B cell (primary cell): ENCODE measurements at regions not wholly inside any gene's neighbourhood (a gene's known extent, or its start where the extent isn't known, plus 50 kb on each side); places are given as distances from the start of the nearest gene placed in this dataset.

Experiments used
- ATAC-seq: fragments of 200-7000 bp; cut with Tn5 transposase; one replicate; pipeline ENCODE4 v1.10.0; 2021; ENCODE audit warnings: low read depth, mild to moderate bottlenecking, moderate number of reproducible peaks, moderate library complexity
- CTCF ChIA-PET: fragments of 350-600 bp; sonication (Branson Sonifier 250); formaldehyde crosslinking; loops from one replicate; lab custom pipeline; 2021; ENCODE audit warnings: antibody characterized with exemption, inconsistent platforms; lab: Charles Lee
- POLR2A ChIA-PET: fragments of 350-600 bp; sonication (Branson Sonifier 250); formaldehyde crosslinking; loops from one replicate; lab custom pipeline; 2021; ENCODE audit warnings: antibody characterized with exemption; lab: Charles Lee
- DNase-seq: peaks from one replicate; pipeline ENCODE4 v3.0.0; 2013
- H2AFZ ChIP-seq: 2 replicates; pipeline ENCODE4 v1.6.1; 2012; ENCODE audit warnings: mild to moderate bottlenecking, low read depth, low read length; ENCODE audit not compliant: insufficient read depth, poor library complexity, severe bottlenecking
- H3K27ac ChIP-seq, 2 donors: 1 replicate in 1 of 2; 2 replicates in 1 of 2; pipeline ENCODE4 v1.5.1; 2012 to 2013; ENCODE audit warnings: low read length in 2 of 2, mild to moderate bottlenecking in 2 of 2, moderate library complexity in 1 of 2
- H3K27me3 ChIP-seq, 4 experiments: fragments of 200-600 bp in 1 of 4; sonication (generic) in 1 of 4; replicated peaks in 1 of 4; 1 replicate in 2 of 4; 2 replicates in 2 of 4; pipeline versions ENCODE4 v1.6.1 to v1.7.0; 2013 to 2016; ENCODE audit warnings: low read length in 3 of 4, mild to moderate bottlenecking in 2 of 4, mixed read lengths in 1 of 4, moderate library complexity in 1 of 4; ENCODE audit not compliant: insufficient read depth in 4 of 4, control insufficient read depth in 3 of 4; ENCODE audit errors: control extremely low read depth in 1 of 4
- H3K36me3 ChIP-seq, 2 experiments: replicated peaks in 1 of 2; 1 replicate in 1 of 2; 2 replicates in 1 of 2; pipeline versions ENCODE4 v1.6.1 to v1.7.1; 2013; ENCODE audit warnings: low read length in 1 of 2; ENCODE audit not compliant: insufficient read depth in 2 of 2, control insufficient read depth in 1 of 2; ENCODE audit errors: control extremely low read depth in 1 of 2, extremely low read depth in 1 of 2
- H3K4me1 ChIP-seq, 2 donors: fragments of 200-600 bp in 1 of 2; sonication (generic) in 1 of 2; 1 replicate in 1 of 2; 2 replicates in 1 of 2; pipeline versions ENCODE4 v1.5.1 to v1.6.1; 2013 to 2017; ENCODE audit warnings: low read length in 2 of 2; ENCODE audit not compliant: control insufficient read depth in 2 of 2, insufficient read depth in 2 of 2
- H3K4me2 ChIP-seq: replicated peaks from 2 replicates; pipeline ENCODE3; 2012; ENCODE audit warnings: mild to moderate bottlenecking, low read depth, low read length; ENCODE audit not compliant: poor library complexity, severe bottlenecking
- H3K4me3 ChIP-seq, 5 experiments: fragments of 200-600 bp in 1 of 5; sonication (generic) in 1 of 5; 1 replicate in 3 of 5; 2 replicates in 2 of 5; pipeline versions ENCODE4 v1.5.1 to v1.7.0; 2011 to 2016; ENCODE audit warnings: low read length in 4 of 5, mild to moderate bottlenecking in 4 of 5, low read depth in 2 of 5, control low read depth in 1 of 5, moderate library complexity in 1 of 5; ENCODE audit not compliant: insufficient read depth in 1 of 5; ENCODE audit errors: control extremely low read depth in 1 of 5, extremely low read depth in 1 of 5
- H3K79me2 ChIP-seq: fragments of 200-600 bp; sonication (generic); one replicate; pipeline ENCODE4 v1.6.0; 2016; ENCODE audit warnings: low read length; ENCODE audit not compliant: control insufficient read depth, insufficient read depth
- H3K9ac ChIP-seq: fragments of 200-600 bp; sonication (generic); 2 replicates; pipeline ENCODE4 v1.6.1; 2017; ENCODE audit warnings: mild to moderate bottlenecking, low read length, moderate library complexity
- H3K9me3 ChIP-seq, 3 donors: one replicate each; pipeline versions ENCODE4 v1.6.1 to v1.7.1; 2013; ENCODE audit warnings: low read length in 2 of 3; ENCODE audit not compliant: control insufficient read depth in 2 of 3, insufficient read depth in 1 of 3; ENCODE audit errors: control extremely low read depth in 1 of 3
- H4K20me1 ChIP-seq: 2 replicates; pipeline ENCODE4 v1.6.0; 2012; ENCODE audit warnings: mild to moderate bottlenecking, low read length; ENCODE audit not compliant: insufficient read depth, control insufficient read depth, poor library complexity, severe bottlenecking
- H3K27ac Mint-ChIP-seq: one replicate; pipeline ENCODE4 v1.8.0; 2021; ENCODE audit warnings: mixed read lengths
- H3K27me3 Mint-ChIP-seq: one replicate; pipeline ENCODE4 v1.8.0; 2021; ENCODE audit warnings: mixed read lengths
- H3K4me1 Mint-ChIP-seq: one replicate; pipeline ENCODE4 v1.8.0; 2021; ENCODE audit warnings: mixed read lengths
- H3K4me3 Mint-ChIP-seq: one replicate; pipeline ENCODE4 v1.8.0; 2021; ENCODE audit warnings: mixed read lengths
- H3K9me3 Mint-ChIP-seq: one replicate; pipeline ENCODE4 v1.8.0; 2022; ENCODE audit warnings: mixed read lengths; ENCODE audit not compliant: insufficient read depth
- EZH2 ChIP-seq: IDR thresholded peaks from 2 replicates; pipeline ENCODE4 v1.6.1; 2012; ENCODE audit warnings: borderline replicate concordance, low read depth, mild to moderate bottlenecking, moderate library complexity, low read length; ENCODE audit not compliant: insufficient read depth, poor library complexity, severe bottlenecking
- WGBS: methylation state at CpG from one replicate; pipeline ENCODE4 v1.1.5; 2013; ENCODE audit warnings: missing lambda C conversion rate; ENCODE audit not compliant: insufficient coverage; 5-methylcytosine and 5-hydroxymethylcytosine counted together
- intact Hi-C: fragments of 100-400 bp; cut with micrococcal nuclease; formaldehyde crosslinking; loops from one replicate; pipeline ENCODE4 v1.10.0; 2022
- TF ChIP-seq, protein P1 (sequence below): fragments of 200-600 bp; IDR thresholded peaks from one replicate; pipeline ENCODE4 v1.8.0; 2022; ENCODE audit warnings: antibody characterized with exemption, mild to moderate bottlenecking

DNA sequence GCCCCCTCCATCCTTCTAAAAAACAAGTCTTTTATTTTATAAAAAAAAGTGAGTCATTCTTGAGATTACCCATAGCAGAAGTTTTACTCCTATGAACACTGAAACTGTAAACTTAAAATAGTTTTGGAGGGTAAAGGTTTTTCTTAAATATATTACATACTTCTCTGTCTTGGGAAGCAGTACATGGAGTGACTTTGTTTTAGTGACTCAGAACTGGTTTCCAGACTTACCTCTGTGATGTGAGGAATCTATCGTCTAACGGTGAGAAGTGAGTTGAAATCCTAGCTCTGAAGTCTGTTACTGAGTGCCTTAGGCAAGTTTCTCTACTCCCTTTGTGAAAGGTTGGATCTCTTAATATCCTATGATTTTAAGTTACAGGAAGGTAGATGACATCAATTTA is 176.3 kb upstream of the POU3F1 start:
- ChIA-PET POLR2A (no interaction called here), CTCF (no interaction called here)
- Mint-ChIP-seq H3K4me1 (no peaks in the 10 kb centered on the region), H3K4me3 (no peak overlapping the region), H3K9me3 (no peaks in the 10 kb centered on the region), H3K27me3 (peaks cover 31% of the 10 kb centered on the region), H3K27ac (no peak overlapping the region)
- no peaks in the 10 kb centered on the region for H3K4me1 ChIP-seq
- no peak for ATAC-seq
- TF ChIP-seq, protein P1, sequence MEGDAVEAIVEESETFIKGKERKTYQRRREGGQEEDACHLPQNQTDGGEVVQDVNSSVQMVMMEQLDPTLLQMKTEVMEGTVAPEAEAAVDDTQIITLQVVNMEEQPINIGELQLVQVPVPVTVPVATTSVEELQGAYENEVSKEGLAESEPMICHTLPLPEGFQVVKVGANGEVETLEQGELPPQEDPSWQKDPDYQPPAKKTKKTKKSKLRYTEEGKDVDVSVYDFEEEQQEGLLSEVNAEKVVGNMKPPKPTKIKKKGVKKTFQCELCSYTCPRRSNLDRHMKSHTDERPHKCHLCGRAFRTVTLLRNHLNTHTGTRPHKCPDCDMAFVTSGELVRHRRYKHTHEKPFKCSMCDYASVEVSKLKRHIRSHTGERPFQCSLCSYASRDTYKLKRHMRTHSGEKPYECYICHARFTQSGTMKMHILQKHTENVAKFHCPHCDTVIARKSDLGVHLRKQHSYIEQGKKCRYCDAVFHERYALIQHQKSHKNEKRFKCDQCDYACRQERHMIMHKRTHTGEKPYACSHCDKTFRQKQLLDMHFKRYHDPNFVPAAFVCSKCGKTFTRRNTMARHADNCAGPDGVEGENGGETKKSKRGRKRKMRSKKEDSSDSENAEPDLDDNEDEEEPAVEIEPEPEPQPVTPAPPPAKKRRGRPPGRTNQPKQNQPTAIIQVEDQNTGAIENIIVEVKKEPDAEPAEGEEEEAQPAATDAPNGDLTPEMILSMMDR = no peak
- no peak for TF ChIP-seq EZH2
- H3K4me2 ChIP-seq = no peak overlapping the region
- H3K9me3 ChIP-seq = no peaks in the 10 kb centered on the region
- H2AFZ ChIP-seq = no peak overlapping the region
- H4K20me1 ChIP-seq = no peaks in the 10 kb centered on the region
- H3K9ac ChIP-seq = no peak overlapping the region
- 90% methylated on average over 2 of the region's 2 CpGs for WGBS
- H3K4me3 ChIP-seq = no peak overlapping the region
- intact Hi-C loops = no loop called here
- H3K79me2 ChIP-seq = no peaks in the 10 kb centered on the region
- H3K27me3 ChIP-seq = no peaks in the 10 kb centered on the region
- H3K36me3 ChIP-seq = no peaks in the 10 kb centered on the region
- H3K27ac ChIP-seq = no peak overlapping the region
- DNase-seq = no peak

DNA sequence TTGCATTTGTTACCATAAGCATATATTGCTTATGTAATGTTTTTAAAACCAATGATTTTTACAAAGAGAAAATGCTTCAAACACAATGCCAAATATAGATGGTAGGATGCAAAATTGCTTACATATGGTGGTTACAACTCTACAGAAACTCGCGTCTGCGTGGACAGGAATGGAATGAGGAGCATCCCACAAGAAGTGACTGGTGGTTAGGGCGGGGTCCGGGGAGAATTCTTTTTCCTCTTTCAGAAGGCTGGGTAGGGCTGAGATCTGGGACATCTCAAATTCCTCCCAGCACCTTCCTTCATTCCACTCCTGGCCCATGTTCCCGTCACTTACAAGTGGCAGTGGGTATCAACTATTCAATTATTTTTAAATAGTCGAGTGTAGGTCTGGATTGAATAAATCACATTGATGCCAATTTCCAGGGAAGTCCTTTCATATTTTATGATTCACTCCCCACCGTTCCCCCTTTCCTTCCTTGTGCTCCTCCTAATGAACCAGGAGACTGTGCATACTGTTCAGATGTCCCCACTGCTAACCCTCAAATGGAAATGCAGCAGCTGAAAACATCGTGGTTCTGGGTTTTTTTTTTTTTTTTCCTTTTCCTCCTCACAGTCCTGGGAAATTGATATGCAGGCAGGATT is 174.5 kb upstream of the POU3F1 start:
- H3K9me3 ChIP-seq = no peaks in the 10 kb centered on the region
- no peak overlapping the region for H3K4me2 ChIP-seq
- H2AFZ ChIP-seq = no peak overlapping the region
- H3K4me1 ChIP-seq = no peaks in the 10 kb centered on the region
- DNase-seq (no peak), ATAC-seq (no peak)
- ChIA-PET CTCF (no interaction called here), POLR2A (no interaction called here)
- 67% methylated on average over 1 of the region's 9 CpGs for WGBS
- H3K9ac ChIP-seq = no peak overlapping the region
- no peaks in the 10 kb centered on the region for H3K79me2 ChIP-seq
- Mint-ChIP-seq H3K27me3 (peaks cover 42% of the 10 kb centered on the region), H3K4me1 (no peaks in the 10 kb centered on the region), H3K27ac (no peak overlapping the region), H3K4me3 (no peak overlapping the region), H3K9me3 (no peaks in the 10 kb centered on the region)
- no peaks in the 10 kb centered on the region for H4K20me1 ChIP-seq
- peaks cover 0 to 3% (median 0%) of the 10 kb centered on the region in 4 experiments for H3K27me3 ChIP-seq
- H3K4me3 ChIP-seq = no peak overlapping the region
- no peaks in the 10 kb centered on the region for H3K36me3 ChIP-seq
- intact Hi-C loops = no loop called here
- H3K27ac ChIP-seq = no peak overlapping the region
- no peak for TF ChIP-seq EZH2
- TF ChIP-seq, protein P1 = no peak
